ENCODE measurements at regions not wholly inside any gene's neighbourhood (a gene's known extent, or its start where the extent isn't known, plus 50 kb on each side); places are given as distances from the start of the nearest gene placed in this dataset.

GRCh38 chr2:6487765-6488164, 377.9 kb downstream of the CMPK2 start:
- no peak for DNase-seq

- DNase-seq, result no peak
Observed at GRCh38 chr2:6492573-6492972, 373.1 kb downstream of the CMPK2 start.

- no peak for DNase-seq
Observed at GRCh38 chr2:6493266-6493665, 372.4 kb downstream of the CMPK2 start.

- no peak for DNase-seq
Observed at GRCh38 chr2:6493669-6494068, 372.0 kb downstream of the CMPK2 start.

GRCh38 chr2:6495466-6495865, 370.2 kb downstream of the CMPK2 start:
- no peak for DNase-seq

GRCh38 chr2:6496376-6496775, 369.3 kb downstream of the CMPK2 start:
- DNase-seq, result no peak

GRCh38 chr2:6497048-6497447, 368.7 kb downstream of the CMPK2 start:
- no peak for DNase-seq

GRCh38 chr2:6498841-6499240, 366.9 kb downstream of the CMPK2 start:
- DNase-seq, result no peak

- no peak for DNase-seq
Observed at GRCh38 chr2:6499691-6500090, 366.0 kb downstream of the CMPK2 start.

GRCh38 chr2:6506361-6506794, 359.3 kb downstream of the CMPK2 start:
- no peak for DNase-seq

GRCh38 chr2:6506859-6507258, 358.8 kb downstream of the CMPK2 start:
- DNase-seq, result no peak

- DNase-seq, result no peak
Observed at GRCh38 chr2:6510532-6510931, 355.2 kb downstream of the CMPK2 start.

- no peak for DNase-seq
Observed at GRCh38 chr2:6512589-6512988, 353.1 kb downstream of the CMPK2 start.

GRCh38 chr2:6516674-6517073, 349.0 kb downstream of the CMPK2 start:
- no peak for DNase-seq

GRCh38 chr2:6518361-6518760, 347.3 kb downstream of the CMPK2 start:
- DNase-seq, result no peak

GRCh38 chr2:6523476-6523875, 342.2 kb downstream of the CMPK2 start:
- no peak for DNase-seq

GRCh38 chr2:6524691-6525474, 340.8 kb downstream of the CMPK2 start:
- DNase-seq, result no peak

- DNase-seq, result no peak
Observed at GRCh38 chr2:6525475-6525964, 340.2 kb downstream of the CMPK2 start.

GRCh38 chr2:6526093-6526824, 339.4 kb downstream of the CMPK2 start:
- no peak for DNase-seq

GRCh38 chr2:6531304-6531703, 334.4 kb downstream of the CMPK2 start:
- no peak for DNase-seq

- DNase-seq, result no peak
Observed at GRCh38 chr2:6535572-6535971, 330.1 kb downstream of the CMPK2 start.

- no peak for DNase-seq
Observed at GRCh38 chr2:6538607-6539006, 327.1 kb downstream of the CMPK2 start.

GRCh38 chr2:6545336-6545735, 320.4 kb downstream of the CMPK2 start:
- DNase-seq, result no peak

GRCh38 chr2:6545795-6546194, 319.9 kb downstream of the CMPK2 start:
- no peak for DNase-seq
